MCF 10A (cell line): ENCODE measurements at regions not wholly inside any gene's neighbourhood (a gene's known extent, or its start where the extent isn't known, plus 50 kb on each side); places are given as distances from the start of the nearest gene placed in this dataset.

ENCODE experiments used
- BruUV-seq: library from RNA; stranded (reverse); fragments of 400-500 nt; replicated peaks from 2 replicates; lab custom pipeline; 2021; lab: Mats Ljungman, UMichigan
- CTCF ChIA-PET: fragments of 300-600 bp; sonication (Branson Sonifier 250); formaldehyde crosslinking; extraction: SDS; loops from one replicate; lab custom pipeline; 2021; ENCODE audit warnings: antibody characterized with exemption, inconsistent platforms; lab: Yijun Ruan, JAX
- POLR2A ChIA-PET: fragments of 300-600, 350-650 bp; sonication (Branson Sonifier 250); formaldehyde crosslinking; extraction: SDS; loops from one replicate; lab custom pipeline; 2020; ENCODE audit warnings: antibody characterized with exemption, inconsistent platforms; lab: Yijun Ruan, JAX
- DNase-seq: peaks from one replicate; pipeline ENCODE4 v3.0.0-alpha.2; 2018; ENCODE audit not compliant: unreplicated experiment
- H3K27ac Mint-ChIP-seq: one replicate; pipeline ENCODE4 v1.8.0; 2022; ENCODE audit warnings: mild to moderate bottlenecking, low read depth, mixed read lengths; ENCODE audit not compliant: unreplicated experiment
- H3K27me3 Mint-ChIP-seq: one replicate; pipeline ENCODE4 v1.8.0; 2022; ENCODE audit warnings: mixed read lengths; ENCODE audit not compliant: insufficient read depth, unreplicated experiment
- H3K36me3 Mint-ChIP-seq: one replicate; pipeline ENCODE4 v1.8.0; 2022; ENCODE audit warnings: mild to moderate bottlenecking, moderate library complexity, mixed read lengths; ENCODE audit not compliant: insufficient read depth, unreplicated experiment
- H3K4me1 Mint-ChIP-seq: one replicate; pipeline ENCODE4 v1.8.0; 2022; ENCODE audit warnings: mixed read lengths; ENCODE audit not compliant: insufficient read depth, unreplicated experiment
- H3K4me3 Mint-ChIP-seq: one replicate; pipeline ENCODE4 v1.8.0; 2022; ENCODE audit warnings: mild to moderate bottlenecking, moderate library complexity, mixed read lengths; ENCODE audit not compliant: unreplicated experiment
- H3K9me3 Mint-ChIP-seq: one replicate; pipeline ENCODE4 v1.8.0; 2022; ENCODE audit warnings: mixed read lengths; ENCODE audit not compliant: unreplicated experiment
- intact Hi-C: fragments of 100-400 bp; cut with micrococcal nuclease; formaldehyde crosslinking; loops from 2 replicates; pipeline ENCODE4 v1.14.1; 2022
- TF ChIP-seq, protein P1 (sequence below): fragments of 200-600 bp; IDR thresholded peaks from one replicate; pipeline ENCODE4 v1.8.0; 2022; ENCODE audit warnings: antibody characterized with exemption, mild to moderate bottlenecking; ENCODE audit not compliant: unreplicated experiment

GRCh38 chr2:82511894-82512293 is 1947.2 kb downstream of the SUCLG1 start:
- ChIA-PET POLR2A (no interaction called here), CTCF (interaction anchor here (0.7 kb wide), 1 partner anchor 88 kb away, joined by 3 read pairs; no protein-coding TSS in a partner anchor)
- no peak for DNase-seq
- TF ChIP-seq, protein P1, sequence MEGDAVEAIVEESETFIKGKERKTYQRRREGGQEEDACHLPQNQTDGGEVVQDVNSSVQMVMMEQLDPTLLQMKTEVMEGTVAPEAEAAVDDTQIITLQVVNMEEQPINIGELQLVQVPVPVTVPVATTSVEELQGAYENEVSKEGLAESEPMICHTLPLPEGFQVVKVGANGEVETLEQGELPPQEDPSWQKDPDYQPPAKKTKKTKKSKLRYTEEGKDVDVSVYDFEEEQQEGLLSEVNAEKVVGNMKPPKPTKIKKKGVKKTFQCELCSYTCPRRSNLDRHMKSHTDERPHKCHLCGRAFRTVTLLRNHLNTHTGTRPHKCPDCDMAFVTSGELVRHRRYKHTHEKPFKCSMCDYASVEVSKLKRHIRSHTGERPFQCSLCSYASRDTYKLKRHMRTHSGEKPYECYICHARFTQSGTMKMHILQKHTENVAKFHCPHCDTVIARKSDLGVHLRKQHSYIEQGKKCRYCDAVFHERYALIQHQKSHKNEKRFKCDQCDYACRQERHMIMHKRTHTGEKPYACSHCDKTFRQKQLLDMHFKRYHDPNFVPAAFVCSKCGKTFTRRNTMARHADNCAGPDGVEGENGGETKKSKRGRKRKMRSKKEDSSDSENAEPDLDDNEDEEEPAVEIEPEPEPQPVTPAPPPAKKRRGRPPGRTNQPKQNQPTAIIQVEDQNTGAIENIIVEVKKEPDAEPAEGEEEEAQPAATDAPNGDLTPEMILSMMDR, result no peak
- Mint-ChIP-seq H3K36me3 (no peaks in the 10 kb centered on the region), H3K27me3 (no peaks in the 10 kb centered on the region), H3K27ac (no peak overlapping the region), H3K9me3 (no peaks in the 10 kb centered on the region), H3K4me3 (no peak overlapping the region), H3K4me1 (no peaks in the 10 kb centered on the region)
- intact Hi-C loops, result no loop called here
- no TSS peak for BruUV-seq

DNA sequence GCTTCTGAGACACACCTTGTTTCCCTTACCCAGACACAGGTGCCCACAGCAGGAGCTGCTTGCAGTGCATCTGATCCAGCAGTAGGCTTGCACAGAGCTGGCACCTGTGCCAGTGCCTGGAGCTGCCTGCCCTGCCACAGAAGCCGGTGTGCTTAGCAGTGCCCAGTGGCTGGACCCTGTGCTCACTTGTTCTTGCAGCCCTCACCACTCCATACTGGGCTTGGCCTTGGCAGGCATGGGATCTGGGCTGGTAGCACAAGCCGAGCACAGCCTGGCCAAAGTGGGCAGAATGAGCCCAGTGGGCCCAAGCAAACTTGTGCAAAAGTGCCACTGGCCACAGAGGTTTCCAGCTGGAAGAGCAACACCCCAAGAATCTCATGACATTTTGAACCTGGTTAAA is 1950.4 kb downstream of the SUCLG1 start:
- no peak for DNase-seq
- CTCF ChIA-PET, result interaction anchor here (0.6 kb wide), 1 partner anchor 1080 kb away, joined by 3 read pairs; no protein-coding TSS in a partner anchor
- Mint-ChIP-seq H3K4me1 (no peaks in the 10 kb centered on the region), H3K36me3 (no peaks in the 10 kb centered on the region), H3K4me3 (no peak overlapping the region), H3K27ac (no peak overlapping the region), H3K9me3 (no peaks in the 10 kb centered on the region), H3K27me3 (no peaks in the 10 kb centered on the region)
- no TSS peak for BruUV-seq
- TF ChIP-seq, protein P1, result no peak
- intact Hi-C loops, result no loop called here
- POLR2A ChIA-PET, result interaction anchor here (0.6 kb wide), 1 partner anchor 77 kb away, joined by 3 read pairs; no protein-coding TSS in a partner anchor

GRCh38 chr2:82507657-82508056 is 1951.4 kb downstream of the SUCLG1 start:
- CTCF ChIA-PET, result interaction anchor here (0.7 kb wide), 1 partner anchor 26 kb away, joined by 3 read pairs; no protein-coding TSS in a partner anchor
- Mint-ChIP-seq H3K4me1 (no peaks in the 10 kb centered on the region), H3K9me3 (peaks cover 8% of the 10 kb centered on the region), H3K27ac (no peak overlapping the region), H3K27me3 (no peaks in the 10 kb centered on the region), H3K36me3 (no peaks in the 10 kb centered on the region), H3K4me3 (no peak overlapping the region)
- BruUV-seq, result no TSS peak
- TF ChIP-seq, protein P1, result no peak
- intact Hi-C loops, result no loop called here
- POLR2A ChIA-PET, result no interaction called here
- DNase-seq, result no peak

DNA sequence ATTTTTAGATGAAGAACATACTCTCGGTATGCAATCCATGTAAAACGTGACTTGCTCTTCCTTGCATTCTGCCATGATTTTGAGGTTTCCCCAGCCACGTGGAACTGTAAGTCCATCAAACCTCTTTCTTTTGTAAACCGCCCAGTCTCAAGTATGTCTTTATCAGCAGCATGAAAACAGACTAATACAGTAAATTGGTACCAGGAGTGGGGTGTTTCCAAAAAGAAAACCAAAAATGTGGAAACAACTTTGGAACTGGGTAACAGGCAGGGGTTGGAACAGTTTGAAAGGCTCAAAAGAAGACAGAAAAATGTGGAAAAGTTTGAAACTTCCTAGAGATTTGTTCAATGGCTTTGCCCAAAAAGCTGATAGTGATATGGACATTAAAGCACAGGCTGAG is 1957.9 kb downstream of the SUCLG1 start:
- no TSS peak for BruUV-seq
- CTCF ChIA-PET, result no interaction called here
- intact Hi-C loops, result no loop called here
- Mint-ChIP-seq H3K27me3 (no peaks in the 10 kb centered on the region), H3K4me1 (no peaks in the 10 kb centered on the region), H3K4me3 (no peak overlapping the region), H3K27ac (no peak overlapping the region), H3K9me3 (peaks cover 13% of the 10 kb centered on the region), H3K36me3 (no peaks in the 10 kb centered on the region)
- TF ChIP-seq, protein P1, result no peak
- DNase-seq, result no peak
- POLR2A ChIA-PET, result no interaction called here
